Lower leg skin (tissue), 3 donors: ENCODE measurements at regions not wholly inside any gene's neighbourhood (a gene's known extent, or its start where the extent isn't known, plus 50 kb on each side); places are given as distances from the start of the nearest gene placed in this dataset.

Experiments used
- CTCF ChIP-seq, 3 donors: fragments of 450-650 bp; IDR thresholded peaks; one replicate each; pipeline ENCODE4 v1.5.1; 2016; ENCODE audit warnings: antibody characterized with exemption in 3 of 3, mild to moderate bottlenecking in 3 of 3, moderate library complexity in 2 of 3
- POLR2A ChIP-seq, 2 donors: fragments of 450-650 bp; IDR thresholded peaks; one replicate each; pipeline ENCODE4 v1.6.1; 2016 to 2017; ENCODE audit warnings: antibody characterized with exemption in 2 of 2, mild to moderate bottlenecking in 1 of 2, moderate library complexity in 1 of 2

GRCh38 chr20:41897708-41898107 is 279.5 kb upstream of the CHD6 start:
- TF ChIP-seq CTCF (IDR thresholded peaks at IDR 0.05) (no peak), POLR2A (IDR thresholded peaks at IDR 0.05) (no peak)
